Stimulated activated CD4-positive, alpha-beta T cell treated with anti-CD3 and anti-CD28 coated beads, Interleukin-2, amount 100 ng/mL, for 24 hours (primary cell): ENCODE measurements at regions not wholly inside any gene's neighbourhood (a gene's known extent, or its start where the extent isn't known, plus 50 kb on each side); places are given as distances from the start of the nearest gene placed in this dataset.

ENCODE experiments used
- DNase-seq, 2 donors: peaks; one replicate each; pipeline ENCODE4 v3.0.0-alpha.2; 2020

GRCh38 chr4:4735136-4735750 lies 124.2 kb upstream of the MSX1 start:
- DNase-seq, result no peak

GRCh38 chr4:4734425-4734824 lies 125.0 kb upstream of the MSX1 start:
- DNase-seq, result no peak

DNA sequence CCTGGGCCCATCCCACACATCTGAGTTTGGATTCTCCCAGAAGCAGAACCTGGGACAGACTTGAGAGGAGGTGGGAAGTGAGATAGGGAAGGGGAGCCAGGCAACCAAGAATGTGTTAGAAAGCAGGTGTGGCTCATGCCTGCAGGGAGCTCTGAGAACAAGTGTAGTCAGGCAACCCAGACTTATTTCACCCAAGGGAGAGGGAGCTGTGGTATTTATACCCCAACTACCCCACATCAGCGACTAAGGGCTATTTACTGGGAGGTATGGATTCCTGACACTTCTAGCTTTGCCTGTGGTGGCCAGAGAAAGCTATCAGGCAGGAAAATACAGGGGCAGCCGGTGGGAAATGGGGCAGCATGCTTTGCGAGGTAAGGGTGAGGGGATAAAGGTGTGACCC lies 125.8 kb upstream of the MSX1 start:
- DNase-seq, result no peak

GRCh38 chr4:4730249-4730648 lies 129.2 kb upstream of the MSX1 start:
- DNase-seq, result no peak

DNA sequence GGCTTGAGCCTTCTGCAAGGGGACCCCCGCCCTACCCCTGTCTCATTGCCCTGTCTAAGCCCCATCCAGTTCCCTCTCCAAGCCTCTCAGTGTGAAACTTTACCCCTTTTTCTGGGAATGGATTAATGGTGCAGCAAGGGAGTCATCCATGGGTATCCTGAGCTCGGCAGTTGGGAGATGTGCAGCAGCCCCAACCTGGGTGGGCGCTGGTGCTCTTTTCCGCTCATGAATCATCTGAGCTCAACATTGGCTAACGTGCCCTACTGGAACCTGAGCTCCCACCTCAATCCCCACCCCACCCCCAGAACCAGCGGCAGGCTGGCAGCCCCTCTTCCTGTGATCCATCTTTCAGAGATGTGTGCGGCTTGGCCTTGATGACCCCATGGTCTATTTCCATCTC lies 130.3 kb upstream of the MSX1 start:
- no peak for DNase-seq

GRCh38 chr4:4727536-4727935 lies 131.9 kb upstream of the MSX1 start:
- no peak for DNase-seq

GRCh38 chr4:4726051-4726450 lies 133.4 kb upstream of the MSX1 start:
- no peak for DNase-seq

DNA sequence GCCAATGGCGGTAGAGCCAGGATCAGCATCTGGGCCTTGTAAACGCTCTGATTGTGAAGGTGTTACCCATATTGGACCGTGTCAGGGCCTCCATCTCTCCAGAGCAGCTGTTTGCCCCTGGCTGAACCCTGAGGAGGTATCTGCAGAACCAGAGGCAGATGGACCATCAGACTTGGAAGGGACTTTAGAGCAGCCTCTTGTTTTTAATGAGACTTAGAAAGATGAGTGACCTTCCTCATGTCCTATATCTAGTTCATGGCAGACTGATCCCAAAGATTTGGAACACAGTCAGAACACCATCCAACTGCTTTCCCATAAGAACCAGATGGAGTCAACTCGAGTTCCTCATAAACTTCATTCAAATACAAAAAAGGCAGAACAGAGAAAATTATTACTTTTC lies 135.1 kb upstream of the MSX1 start:
- DNase-seq, result no peak

DNA sequence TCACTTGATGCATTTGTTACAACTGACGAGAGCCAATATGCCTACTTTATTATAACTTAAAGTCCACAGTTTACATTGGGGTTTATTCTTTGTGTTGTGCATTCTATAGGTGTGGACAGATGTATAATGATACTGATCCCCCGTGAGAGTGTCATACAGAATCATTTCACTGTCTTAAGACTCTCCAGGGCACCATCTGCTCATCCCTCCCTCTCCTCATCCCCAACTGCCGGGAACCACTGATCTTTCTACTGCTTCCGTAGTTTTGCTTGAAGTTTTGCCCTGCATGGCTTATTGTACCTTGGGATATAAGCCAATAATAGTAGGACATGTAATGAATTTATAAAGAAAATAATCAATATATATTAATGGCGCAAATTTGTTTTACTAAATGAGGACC lies 137.8 kb upstream of the MSX1 start:
- no peak for DNase-seq

- DNase-seq, result no peak
These were observed 138.8 kb upstream of the MSX1 start for GRCh38 chr4:4720646-4721045.

GRCh38 chr4:4719436-4719835 lies 140.0 kb upstream of the MSX1 start:
- no peak for DNase-seq

DNA sequence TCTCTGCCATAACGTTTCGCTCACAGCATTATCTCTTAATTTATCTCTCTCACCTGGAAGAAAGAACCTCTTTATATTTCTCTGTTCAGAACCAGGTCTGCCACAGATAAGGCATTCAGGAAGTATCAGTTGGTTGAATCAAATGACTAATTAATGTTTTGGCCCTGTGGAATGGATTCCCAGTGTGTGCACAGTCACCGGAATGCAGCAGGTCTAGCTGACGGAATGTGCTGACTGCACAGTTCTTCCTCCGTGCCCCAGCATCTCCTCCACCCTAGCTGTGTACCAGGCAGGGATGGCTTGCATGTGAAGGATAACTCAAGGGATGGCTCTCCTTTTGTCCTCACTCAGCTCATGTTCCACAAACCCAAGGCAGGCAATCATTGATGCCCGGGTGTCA lies 141.8 kb upstream of the MSX1 start:
- no peak for DNase-seq

DNA sequence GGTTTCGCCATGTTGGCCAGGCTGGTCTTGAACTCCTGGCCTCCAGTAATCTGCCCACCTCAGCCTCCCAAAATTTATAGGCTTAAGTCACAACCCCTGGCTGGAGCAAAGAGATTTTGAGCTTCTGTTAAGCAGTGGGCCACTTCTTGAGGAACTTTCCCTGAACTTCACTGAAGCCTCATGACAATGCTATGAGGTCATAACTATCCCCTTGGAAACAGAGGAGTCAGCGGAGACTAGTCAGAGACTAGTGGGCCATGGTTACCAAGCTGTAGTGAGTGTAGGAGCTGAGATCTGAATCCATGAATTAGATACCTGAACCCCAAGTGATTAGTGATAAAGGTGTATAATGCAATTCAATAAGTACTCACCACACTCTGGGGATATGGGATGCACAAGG lies 145.1 kb upstream of the MSX1 start:
- DNase-seq, result no peak

DNA sequence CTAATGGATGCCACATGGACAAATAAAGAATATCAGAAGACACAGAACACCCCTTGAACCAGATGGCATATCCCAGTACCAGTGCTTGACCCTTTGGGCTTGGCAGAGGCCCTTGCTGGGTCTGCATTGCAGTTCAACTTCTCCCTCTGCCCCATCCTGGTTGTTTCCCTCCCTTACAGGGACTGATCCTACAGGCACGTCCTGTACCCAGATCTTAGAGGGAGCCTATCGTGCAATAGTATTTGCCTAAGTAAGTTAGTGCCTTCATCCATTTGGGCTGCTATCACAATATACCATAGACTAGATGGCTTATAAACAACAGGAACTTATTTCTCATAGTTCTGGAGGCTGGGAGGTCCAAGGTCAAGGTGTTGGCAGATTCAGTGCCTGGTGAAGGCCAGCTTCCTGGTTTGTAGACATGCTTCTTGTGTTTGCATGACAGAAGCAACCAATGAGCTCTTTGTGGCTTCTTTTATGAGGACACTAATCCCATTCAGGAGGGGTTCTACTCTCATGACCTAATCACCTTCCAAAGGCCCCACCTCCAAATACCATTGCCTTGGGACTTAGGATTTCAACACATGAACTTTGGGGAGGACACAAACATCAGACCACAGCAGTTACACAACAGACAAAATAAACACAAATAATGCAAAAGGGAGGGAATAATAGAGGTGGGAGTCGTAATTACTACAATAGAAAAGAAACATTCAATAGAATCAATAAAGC lies 146.5 kb upstream of the MSX1 start:
- DNase-seq, result no peak

DNA sequence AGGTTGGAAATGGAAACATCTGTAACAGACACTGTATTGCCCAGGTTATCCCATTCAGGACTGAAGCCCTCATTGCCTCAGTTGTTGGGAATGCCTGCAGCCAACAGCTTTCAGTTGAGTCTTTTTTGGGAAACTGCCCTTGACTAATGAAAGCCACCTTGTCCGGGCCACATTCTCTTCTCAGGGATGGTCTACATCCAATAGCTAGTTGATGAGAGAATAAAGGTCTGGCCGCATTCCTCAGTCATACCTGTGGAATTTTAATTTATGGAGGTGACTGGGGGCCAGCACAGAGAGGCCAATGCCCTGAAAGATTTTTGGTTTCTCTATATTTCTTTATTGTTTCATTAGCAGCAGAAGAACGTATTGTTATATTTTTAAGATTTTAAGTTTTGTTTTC lies 147.6 kb upstream of the MSX1 start:
- DNase-seq, result no peak

DNA sequence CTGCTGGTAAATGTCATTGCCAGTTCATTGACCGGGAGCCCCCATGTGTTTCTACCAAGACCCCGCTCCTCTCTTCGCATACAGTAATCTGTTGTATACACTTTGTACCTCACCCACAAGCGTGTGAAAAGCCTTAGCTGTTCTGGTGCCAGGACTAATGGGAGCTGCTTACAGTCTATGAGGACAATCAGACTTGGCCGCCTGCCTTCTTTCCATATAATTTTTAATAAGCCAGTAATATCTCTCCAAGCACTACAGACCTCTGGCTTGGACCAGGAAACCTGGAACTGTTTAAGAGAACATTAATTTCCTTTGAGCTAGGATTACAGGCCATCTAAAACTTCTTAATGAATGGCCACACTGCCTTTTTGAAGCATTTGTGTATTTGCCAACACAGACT lies 149.7 kb upstream of the MSX1 start:
- DNase-seq, result no peak

- DNase-seq, result no peak
These were observed 155.2 kb upstream of the MSX1 start for GRCh38 chr4:4704267-4704666.

DNA sequence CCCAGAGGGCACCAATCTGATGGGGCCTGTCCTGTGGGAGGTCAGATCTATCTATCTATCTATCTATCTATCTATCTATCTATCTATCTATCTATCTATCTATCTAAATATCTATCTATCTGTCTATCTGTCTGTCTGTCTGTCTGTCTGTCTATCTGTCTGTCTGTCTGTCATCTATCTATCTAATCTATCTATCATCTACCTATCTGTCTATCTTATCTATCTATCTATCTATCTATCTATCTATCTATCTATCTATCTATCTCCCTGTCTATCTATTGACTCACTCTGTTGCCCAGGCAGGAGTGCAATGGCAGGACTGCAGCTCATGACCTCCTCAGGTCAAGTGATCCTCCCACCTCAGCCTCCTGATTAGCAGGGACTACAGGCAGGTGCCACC lies 155.7 kb upstream of the STX18 start:
- DNase-seq, result no peak

GRCh38 chr4:4696530-4696929 lies 154.7 kb upstream of the STX18 start:
- no peak for DNase-seq

- no peak for DNase-seq
These were observed 153.6 kb upstream of the STX18 start for GRCh38 chr4:4695497-4695896.

GRCh38 chr4:4694827-4695226 lies 153.0 kb upstream of the STX18 start:
- DNase-seq, result no peak

DNA sequence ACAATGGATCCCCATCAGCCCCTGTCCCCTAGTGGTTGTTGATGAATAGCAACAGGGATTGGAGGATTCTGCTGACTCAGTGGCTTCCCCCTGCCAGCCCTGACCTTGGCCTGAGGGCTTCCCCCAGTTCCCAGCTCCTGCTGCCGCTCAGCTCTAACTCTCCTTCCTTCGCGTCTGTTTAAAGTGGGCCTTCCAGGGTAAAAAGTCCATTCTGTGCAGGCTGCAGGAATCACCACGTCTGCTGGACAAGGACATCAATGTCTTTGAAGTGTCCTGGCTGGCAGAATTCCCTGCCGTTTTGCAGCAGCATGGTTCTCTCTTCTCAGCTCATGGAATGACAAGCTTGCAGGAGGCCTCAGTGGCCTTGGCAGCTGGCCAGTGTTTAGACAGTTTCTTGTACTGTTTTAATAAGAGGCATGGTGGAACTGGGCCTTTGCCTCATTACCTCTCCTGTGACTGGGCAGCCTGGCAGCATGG lies 152.5 kb upstream of the STX18 start:
- no peak for DNase-seq

- no peak for DNase-seq
These were observed 152.0 kb upstream of the STX18 start for GRCh38 chr4:4693755-4694295.

GRCh38 chr4:4693258-4693657 lies 151.4 kb upstream of the STX18 start:
- no peak for DNase-seq

DNA sequence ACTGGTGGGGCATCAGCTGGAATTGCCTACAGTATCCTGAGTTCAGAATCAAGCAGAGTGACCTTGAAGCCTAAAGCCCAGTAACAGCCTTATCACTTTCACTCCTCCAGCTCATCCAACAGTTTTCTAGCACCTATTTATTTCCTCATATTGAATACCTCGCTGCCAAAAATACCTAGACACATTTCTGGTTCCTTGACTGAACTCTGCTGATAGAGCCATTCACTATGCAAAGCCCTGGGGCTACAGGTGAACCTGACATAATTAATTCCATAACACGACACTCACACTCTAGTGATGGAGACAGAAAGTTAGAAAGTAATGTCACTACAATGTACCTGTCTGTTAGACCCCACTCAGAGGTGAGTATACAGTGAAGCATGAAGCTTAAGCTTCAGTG lies 149.0 kb upstream of the STX18 start:
- DNase-seq, result no peak
